ENCODE measurements at regions not wholly inside any gene's neighbourhood (a gene's known extent, or its start where the extent isn't known, plus 50 kb on each side); places are given as distances from the start of the nearest gene placed in this dataset.

GRCh38 chr7:131952365-131952764, 395.9 kb upstream of the PODXL start:
- whole genome bisulfite sequencing, 2 donors: 75 to 77% methylated on average over 8 of the region's 8 CpGs
- no peaks in the 10 kb centered on the region for H3K36me3 ChIP-seq
- H3K4me3 ChIP-seq: no peak overlapping the region
- H3K27me3 ChIP-seq: no peaks in the 10 kb centered on the region
- H3K9me3 ChIP-seq: no peaks in the 10 kb centered on the region
- no peaks in the 10 kb centered on the region for H3K4me1 ChIP-seq
- no peak for TF ChIP-seq CTCF (IDR thresholded peaks at IDR 0.05)
- FAIRE-seq (no peak), ATAC-seq (no peak), DNase-seq (no peak)
- no peak overlapping the region for H3K27ac ChIP-seq
- intact Hi-C loops (cut with DNase I): no loop called here

- H3K4me1 ChIP-seq: no peaks in the 10 kb centered on the region
- no peak overlapping the region for H3K4me3 ChIP-seq
- H3K27me3 ChIP-seq: no peaks in the 10 kb centered on the region
- H3K27ac ChIP-seq: no peak overlapping the region
- intact Hi-C loops (cut with DNase I): no loop called here
- 37 to 50% methylated on average over 1 of the region's 1 CpG for WGBS, 2 donors
- ATAC-seq: no peak
- no peak for DNase-seq
- no peak for TF ChIP-seq CTCF (IDR thresholded peaks at IDR 0.05)
- no peaks in the 10 kb centered on the region for H3K9me3 ChIP-seq
- no peaks in the 10 kb centered on the region for H3K36me3 ChIP-seq
- no peak for FAIRE-seq
Observed at GRCh38 chr7:131950758-131951157, 394.3 kb upstream of the PODXL start.

GRCh38 chr7:131949659-131950058, 393.2 kb upstream of the PODXL start:
- peak in 1 of 6 donors; percentile 54 for DNase-seq
- H3K27ac ChIP-seq: no peak overlapping the region
- no peak for ATAC-seq
- no peak for TF ChIP-seq CTCF (IDR thresholded peaks at IDR 0.05)
- WGBS, 2 donors: 65 to 74% methylated on average over 7 of the region's 7 CpGs
- H3K36me3 ChIP-seq: no peaks in the 10 kb centered on the region
- H3K27me3 ChIP-seq: peaks cover 0 to 5% (median 0%) of the 10 kb centered on the region in 4 donors
- H3K4me3 ChIP-seq: no peak overlapping the region
- H3K4me1 ChIP-seq: no peaks in the 10 kb centered on the region
- intact Hi-C loops (cut with DNase I): loop anchor here in 2 of 3 donors (10.0 kb wide), 3 partner anchors 305 to 635 kb away; partner anchors contain the start of gene PLXNA4 (in 1 of the 2)
- no peak for FAIRE-seq
- H3K9me3 ChIP-seq: no peaks in the 10 kb centered on the region

GRCh38 chr7:131948434-131949053, 392.1 kb upstream of the PODXL start:
- no peak overlapping the region for H3K4me3 ChIP-seq
- no peak for ATAC-seq
- no peaks in the 10 kb centered on the region for H3K36me3 ChIP-seq
- intact Hi-C loops (cut with DNase I): loop anchor here in 2 of 3 donors (10.0 kb wide), 3 partner anchors 306 to 636 kb away; partner anchors contain the start of gene PLXNA4 (in 1 of the 2)
- no peak for TF ChIP-seq CTCF (IDR thresholded peaks at IDR 0.05)
- H3K27ac ChIP-seq: no peak overlapping the region
- no peak for DNase-seq
- no peaks in the 10 kb centered on the region for H3K9me3 ChIP-seq
- FAIRE-seq: no peak
- 41 to 50% methylated on average over 6 of the region's 6 CpGs for WGBS, 2 donors
- peaks cover 0 to 5% (median 0%) of the 10 kb centered on the region in 4 donors for H3K27me3 ChIP-seq
- no peaks in the 10 kb centered on the region for H3K4me1 ChIP-seq

- no peak for ATAC-seq
- H3K27ac ChIP-seq: no peak overlapping the region
- H3K27me3 ChIP-seq: peaks cover 0 to 5% (median 0%) of the 10 kb centered on the region in 4 donors
- WGBS, 2 donors: 86 to 94% methylated on average over 1 of the region's 1 CpG
- H3K4me1 ChIP-seq: no peaks in the 10 kb centered on the region
- FAIRE-seq: no peak
- DNase-seq: no peak
- intact Hi-C loops (cut with DNase I): loop anchor here in 2 of 3 donors (10.0 kb wide), 3 partner anchors 307 to 637 kb away; partner anchors contain the start of gene PLXNA4 (in 1 of the 2)
- no peak overlapping the region for H3K4me3 ChIP-seq
- H3K36me3 ChIP-seq: no peaks in the 10 kb centered on the region
- no peak for TF ChIP-seq CTCF (IDR thresholded peaks at IDR 0.05)
- H3K9me3 ChIP-seq: no peaks in the 10 kb centered on the region
Observed at GRCh38 chr7:131947661-131948060, 391.2 kb upstream of the PODXL start.

Data from pancreas (tissue), 10 donors.